ENCODE measurements at regions not wholly inside any gene's neighbourhood (a gene's known extent, or its start where the extent isn't known, plus 50 kb on each side); places are given as distances from the start of the nearest gene placed in this dataset.

GRCh38 chr9:87148331-87149104 is 201.2 kb upstream of the GAS1 start:
- TF ChIP-seq, protein P1, sequence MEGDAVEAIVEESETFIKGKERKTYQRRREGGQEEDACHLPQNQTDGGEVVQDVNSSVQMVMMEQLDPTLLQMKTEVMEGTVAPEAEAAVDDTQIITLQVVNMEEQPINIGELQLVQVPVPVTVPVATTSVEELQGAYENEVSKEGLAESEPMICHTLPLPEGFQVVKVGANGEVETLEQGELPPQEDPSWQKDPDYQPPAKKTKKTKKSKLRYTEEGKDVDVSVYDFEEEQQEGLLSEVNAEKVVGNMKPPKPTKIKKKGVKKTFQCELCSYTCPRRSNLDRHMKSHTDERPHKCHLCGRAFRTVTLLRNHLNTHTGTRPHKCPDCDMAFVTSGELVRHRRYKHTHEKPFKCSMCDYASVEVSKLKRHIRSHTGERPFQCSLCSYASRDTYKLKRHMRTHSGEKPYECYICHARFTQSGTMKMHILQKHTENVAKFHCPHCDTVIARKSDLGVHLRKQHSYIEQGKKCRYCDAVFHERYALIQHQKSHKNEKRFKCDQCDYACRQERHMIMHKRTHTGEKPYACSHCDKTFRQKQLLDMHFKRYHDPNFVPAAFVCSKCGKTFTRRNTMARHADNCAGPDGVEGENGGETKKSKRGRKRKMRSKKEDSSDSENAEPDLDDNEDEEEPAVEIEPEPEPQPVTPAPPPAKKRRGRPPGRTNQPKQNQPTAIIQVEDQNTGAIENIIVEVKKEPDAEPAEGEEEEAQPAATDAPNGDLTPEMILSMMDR (IDR thresholded peaks at IDR 0.05) = no peak

- TF ChIP-seq, protein P1 (IDR thresholded peaks at IDR 0.05) = no peak
These were observed 202.5 kb upstream of the GAS1 start for GRCh38 chr9:87149799-87150198.

- TF ChIP-seq, protein P1 (IDR thresholded peaks at IDR 0.05) = no peak
These were observed 204.9 kb upstream of the GAS1 start for GRCh38 chr9:87152256-87152655.

GRCh38 chr9:87156247-87156646 is 208.9 kb upstream of the GAS1 start:
- TF ChIP-seq, protein P1 (IDR thresholded peaks at IDR 0.05) = no peak

GRCh38 chr9:87157366-87158031 is 210.2 kb upstream of the GAS1 start:
- TF ChIP-seq, protein P1 (IDR thresholded peaks at IDR 0.05) = no peak

GRCh38 chr9:87158765-87159164 is 211.5 kb upstream of the GAS1 start:
- TF ChIP-seq, protein P1 (IDR thresholded peaks at IDR 0.05) = no peak

- TF ChIP-seq, protein P1 (IDR thresholded peaks at IDR 0.05) = no peak
These were observed 213.1 kb upstream of the GAS1 start for GRCh38 chr9:87160148-87161102.
